ENCODE measurements at regions not wholly inside any gene's neighbourhood (a gene's known extent, or its start where the extent isn't known, plus 50 kb on each side); places are given as distances from the start of the nearest gene placed in this dataset.

- H3K9ac ChIP-seq (ENCODE audit: low read depth, low read length) = no peak overlapping the region
- no peaks in the 10 kb centered on the region for H3K9me3 ChIP-seq (ENCODE audit: control insufficient read depth, insufficient read depth, low read length)
- H3K36me3 ChIP-seq (ENCODE audit: control insufficient read depth, insufficient read depth, low read length) = no peaks in the 10 kb centered on the region
- peaks cover 2% of the 10 kb centered on the region for H3K4me1 ChIP-seq (ENCODE audit: control insufficient read depth, insufficient read depth, low read length)
- H3K4me3 ChIP-seq (ENCODE audit: low read depth, low read length) = no peak overlapping the region
- H3K27me3 ChIP-seq (ENCODE audit: control insufficient read depth, insufficient read depth, low read length) = no peaks in the 10 kb centered on the region
Observed at GRCh38 chr2:128385365-128385764, 66.7 kb upstream of the HS6ST1 start.

- peaks cover 2% of the 10 kb centered on the region for H3K4me1 ChIP-seq (ENCODE audit: control insufficient read depth, insufficient read depth, low read length)
- no peak overlapping the region for H3K9ac ChIP-seq (ENCODE audit: low read depth, low read length)
- H3K4me3 ChIP-seq (ENCODE audit: low read depth, low read length) = no peak overlapping the region
- no peaks in the 10 kb centered on the region for H3K36me3 ChIP-seq (ENCODE audit: control insufficient read depth, insufficient read depth, low read length)
- H3K9me3 ChIP-seq (ENCODE audit: control insufficient read depth, insufficient read depth, low read length) = no peaks in the 10 kb centered on the region
- H3K27me3 ChIP-seq (ENCODE audit: control insufficient read depth, insufficient read depth, low read length) = no peaks in the 10 kb centered on the region
Observed at GRCh38 chr2:128386066-128386465, 67.4 kb upstream of the HS6ST1 start.

DNA sequence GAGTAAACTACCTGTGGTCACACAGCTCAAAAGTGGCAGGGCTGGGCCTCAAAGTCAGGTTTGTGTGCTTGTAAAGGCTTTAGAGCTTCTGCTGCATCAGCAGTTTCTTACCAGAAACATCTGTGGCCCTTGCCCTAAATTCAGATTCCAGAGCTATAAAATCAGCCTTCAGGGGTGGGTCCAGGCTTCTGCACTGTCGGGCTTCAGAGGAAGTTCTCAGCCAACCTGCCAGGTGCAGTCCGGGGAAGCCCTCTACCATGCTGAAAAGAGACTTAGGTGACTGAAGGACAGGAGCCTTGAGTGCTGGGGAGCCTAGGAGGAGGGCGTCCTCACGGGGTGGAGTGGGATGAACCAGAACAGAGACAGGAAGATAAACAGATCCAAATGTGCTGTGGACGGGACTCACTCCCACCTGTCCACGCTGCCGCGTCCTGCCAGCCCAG, 69.9 kb upstream of the HS6ST1 start:
- no peak overlapping the region for H3K9ac ChIP-seq (ENCODE audit: low read depth, low read length)
- H3K9me3 ChIP-seq (ENCODE audit: control insufficient read depth, insufficient read depth, low read length) = no peaks in the 10 kb centered on the region
- H3K4me3 ChIP-seq (ENCODE audit: low read depth, low read length) = no peak overlapping the region
- no peaks in the 10 kb centered on the region for H3K36me3 ChIP-seq (ENCODE audit: control insufficient read depth, insufficient read depth, low read length)
- peaks cover 2% of the 10 kb centered on the region for H3K4me1 ChIP-seq (ENCODE audit: control insufficient read depth, insufficient read depth, low read length)
- no peaks in the 10 kb centered on the region for H3K27me3 ChIP-seq (ENCODE audit: control insufficient read depth, insufficient read depth, low read length)

GRCh38 chr2:128389388-128390086, 70.9 kb upstream of the HS6ST1 start:
- H3K9me3 ChIP-seq (ENCODE audit: control insufficient read depth, insufficient read depth, low read length) = no peaks in the 10 kb centered on the region
- H3K9ac ChIP-seq (ENCODE audit: low read depth, low read length) = no peak overlapping the region
- H3K36me3 ChIP-seq (ENCODE audit: control insufficient read depth, insufficient read depth, low read length) = no peaks in the 10 kb centered on the region
- H3K4me3 ChIP-seq (ENCODE audit: low read depth, low read length) = no peak overlapping the region
- no peaks in the 10 kb centered on the region for H3K27me3 ChIP-seq (ENCODE audit: control insufficient read depth, insufficient read depth, low read length)
- peaks cover 2% of the 10 kb centered on the region for H3K4me1 ChIP-seq (ENCODE audit: control insufficient read depth, insufficient read depth, low read length)

GRCh38 chr2:128390256-128390990, 71.8 kb upstream of the HS6ST1 start:
- H3K4me1 ChIP-seq (ENCODE audit: control insufficient read depth, insufficient read depth, low read length) = peaks cover 2% of the 10 kb centered on the region
- no peaks in the 10 kb centered on the region for H3K36me3 ChIP-seq (ENCODE audit: control insufficient read depth, insufficient read depth, low read length)
- no peaks in the 10 kb centered on the region for H3K27me3 ChIP-seq (ENCODE audit: control insufficient read depth, insufficient read depth, low read length)
- H3K4me3 ChIP-seq (ENCODE audit: low read depth, low read length) = no peak overlapping the region
- H3K9ac ChIP-seq (ENCODE audit: low read depth, low read length) = no peak overlapping the region
- no peaks in the 10 kb centered on the region for H3K9me3 ChIP-seq (ENCODE audit: control insufficient read depth, insufficient read depth, low read length)

GRCh38 chr2:128390991-128391630, 72.4 kb upstream of the HS6ST1 start:
- Histone ChIP-seq H3K4me1 (ENCODE audit: control insufficient read depth, insufficient read depth, low read length) (peaks cover 5% of the 10 kb centered on the region), H3K27me3 (ENCODE audit: control insufficient read depth, insufficient read depth, low read length) (no peaks in the 10 kb centered on the region), H3K36me3 (ENCODE audit: control insufficient read depth, insufficient read depth, low read length) (no peaks in the 10 kb centered on the region), H3K4me3 (ENCODE audit: low read depth, low read length) (no peak overlapping the region), H3K9ac (ENCODE audit: low read depth, low read length) (no peak overlapping the region), H3K9me3 (ENCODE audit: control insufficient read depth, insufficient read depth, low read length) (no peaks in the 10 kb centered on the region)

DNA sequence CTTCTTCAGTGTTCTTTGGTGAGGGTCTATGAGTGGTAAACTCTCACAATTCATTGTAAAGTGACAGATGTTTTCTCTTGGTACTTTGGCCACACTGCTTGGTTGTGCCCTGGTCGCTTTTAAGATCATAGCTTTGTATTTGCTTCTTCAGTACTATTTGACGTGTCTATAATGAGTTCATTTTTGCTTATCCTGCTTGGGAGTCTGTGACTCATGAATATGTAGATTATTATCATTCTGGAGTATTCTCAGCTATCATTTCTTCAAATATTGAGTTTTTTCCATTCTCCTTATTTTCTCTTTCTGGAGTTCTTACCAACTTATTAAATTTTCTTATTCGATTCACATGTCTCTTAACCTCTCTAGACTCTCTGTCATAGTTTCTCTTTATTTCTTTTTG, 73.0 kb upstream of the HS6ST1 start:
- Histone ChIP-seq H3K4me3 (ENCODE audit: low read depth, low read length) (no peak overlapping the region), H3K4me1 (ENCODE audit: control insufficient read depth, insufficient read depth, low read length) (peaks cover 11% of the 10 kb centered on the region), H3K9me3 (ENCODE audit: control insufficient read depth, insufficient read depth, low read length) (no peaks in the 10 kb centered on the region), H3K27me3 (ENCODE audit: control insufficient read depth, insufficient read depth, low read length) (no peaks in the 10 kb centered on the region), H3K9ac (ENCODE audit: low read depth, low read length) (no peak overlapping the region), H3K36me3 (ENCODE audit: control insufficient read depth, insufficient read depth, low read length) (no peaks in the 10 kb centered on the region)

GRCh38 chr2:128392207-128392606, 73.5 kb upstream of the HS6ST1 start:
- Histone ChIP-seq H3K27me3 (ENCODE audit: control insufficient read depth, insufficient read depth, low read length) (no peaks in the 10 kb centered on the region), H3K9me3 (ENCODE audit: control insufficient read depth, insufficient read depth, low read length) (no peaks in the 10 kb centered on the region), H3K4me1 (ENCODE audit: control insufficient read depth, insufficient read depth, low read length) (peaks cover 11% of the 10 kb centered on the region), H3K36me3 (ENCODE audit: control insufficient read depth, insufficient read depth, low read length) (no peaks in the 10 kb centered on the region), H3K4me3 (ENCODE audit: low read depth, low read length) (no peak overlapping the region), H3K9ac (ENCODE audit: low read depth, low read length) (no peak overlapping the region)

DNA sequence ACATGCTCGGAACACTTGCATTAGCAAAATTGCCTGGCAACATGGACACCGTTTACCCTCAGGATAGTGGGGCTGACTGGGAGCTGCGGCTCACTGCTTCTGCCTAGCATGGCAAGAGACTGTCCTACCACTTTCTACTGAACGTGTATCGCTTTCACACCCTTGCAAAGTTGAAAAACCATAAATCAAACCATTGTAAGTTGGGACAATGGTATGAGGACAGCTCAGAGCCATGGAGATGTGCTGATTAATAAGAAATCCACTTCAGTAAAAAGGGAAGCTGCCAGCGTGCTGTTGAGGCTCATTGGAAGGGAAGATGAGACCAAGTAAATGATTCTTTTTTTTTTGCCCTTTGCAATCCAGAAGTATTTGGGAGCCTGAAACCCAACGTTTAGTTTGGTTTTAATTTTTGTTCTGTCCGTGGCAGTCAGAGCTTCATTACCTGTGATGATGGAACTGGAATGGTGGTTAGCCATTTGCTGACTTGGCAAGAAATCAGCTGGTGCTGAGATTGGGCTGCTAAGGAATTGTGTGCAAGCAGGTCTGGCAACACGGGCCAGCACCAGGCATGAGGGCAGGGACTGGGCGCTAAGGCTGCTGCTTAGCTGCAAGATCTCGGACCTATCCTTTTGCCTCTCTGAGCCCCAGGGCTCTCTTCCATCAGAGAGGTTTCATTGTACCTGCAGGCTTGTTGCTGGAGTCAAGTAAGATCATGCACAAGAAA, 75.5 kb upstream of the HS6ST1 start:
- Histone ChIP-seq H3K9me3 (ENCODE audit: control insufficient read depth, insufficient read depth, low read length) (no peaks in the 10 kb centered on the region), H3K4me3 (ENCODE audit: low read depth, low read length) (no peak overlapping the region), H3K36me3 (ENCODE audit: control insufficient read depth, insufficient read depth, low read length) (no peaks in the 10 kb centered on the region), H3K9ac (ENCODE audit: low read depth, low read length) (no peak overlapping the region), H3K27me3 (ENCODE audit: control insufficient read depth, insufficient read depth, low read length) (no peaks in the 10 kb centered on the region), H3K4me1 (ENCODE audit: control insufficient read depth, insufficient read depth, low read length) (peaks cover 10% of the 10 kb centered on the region)

DNA sequence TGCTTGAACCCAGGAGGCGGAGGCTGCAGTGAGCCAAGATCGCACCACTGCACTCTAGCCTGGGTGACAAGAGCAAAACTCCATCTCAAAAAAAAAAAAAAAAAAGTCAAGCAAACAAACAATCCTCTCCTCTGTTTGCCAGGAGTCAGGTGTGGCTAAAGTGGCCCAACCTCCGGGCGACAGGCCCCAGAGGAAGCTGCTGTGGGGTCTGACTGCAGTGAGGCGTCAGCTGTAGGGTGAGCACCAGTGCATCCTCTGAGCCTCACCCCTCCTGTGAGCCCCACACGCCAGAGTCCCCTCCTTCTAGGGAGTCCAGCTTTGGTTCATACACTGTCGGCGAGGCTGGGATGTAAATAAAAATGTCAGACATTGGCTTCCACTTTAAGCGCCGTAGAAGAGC, 76.5 kb upstream of the HS6ST1 start:
- Histone ChIP-seq H3K4me1 (ENCODE audit: control insufficient read depth, insufficient read depth, low read length) (peaks cover 8% of the 10 kb centered on the region), H3K9ac (ENCODE audit: low read depth, low read length) (no peak overlapping the region), H3K27me3 (ENCODE audit: control insufficient read depth, insufficient read depth, low read length) (no peaks in the 10 kb centered on the region), H3K9me3 (ENCODE audit: control insufficient read depth, insufficient read depth, low read length) (no peaks in the 10 kb centered on the region), H3K4me3 (ENCODE audit: low read depth, low read length) (no peak overlapping the region), H3K36me3 (ENCODE audit: control insufficient read depth, insufficient read depth, low read length) (no peaks in the 10 kb centered on the region)

- H3K9ac ChIP-seq (ENCODE audit: low read depth, low read length) = no peak overlapping the region
- H3K27me3 ChIP-seq (ENCODE audit: control insufficient read depth, insufficient read depth, low read length) = no peaks in the 10 kb centered on the region
- no peak overlapping the region for H3K4me3 ChIP-seq (ENCODE audit: low read depth, low read length)
- no peaks in the 10 kb centered on the region for H3K36me3 ChIP-seq (ENCODE audit: control insufficient read depth, insufficient read depth, low read length)
- peaks cover 8% of the 10 kb centered on the region for H3K4me1 ChIP-seq (ENCODE audit: control insufficient read depth, insufficient read depth, low read length)
- H3K9me3 ChIP-seq (ENCODE audit: control insufficient read depth, insufficient read depth, low read length) = no peaks in the 10 kb centered on the region
Observed at GRCh38 chr2:128395640-128396499, 77.2 kb upstream of the HS6ST1 start.
